Spinal cord (tissue), 9 donors: ENCODE measurements at regions not wholly inside any gene's neighbourhood (a gene's known extent, or its start where the extent isn't known, plus 50 kb on each side); places are given as distances from the start of the nearest gene placed in this dataset.

Experiments used
- DNase-seq, 6 donors: peaks; one replicate each; pipeline versions ENCODE4 v3.0.0 to v3.0.0-alpha.2; 2013 to 2015; ENCODE audit warnings: low spot score in 6 of 6, low read depth in 4 of 6
- H3K27ac ChIP-seq: one replicate; pipeline ENCODE4 v1.5.1; 2013; ENCODE audit warnings: low read depth, low read length, control low read depth
- H3K27me3 ChIP-seq: one replicate; pipeline ENCODE4 v1.6.1; 2013; ENCODE audit warnings: low read length; ENCODE audit not compliant: control insufficient read depth, insufficient read depth
- H3K36me3 ChIP-seq: one replicate; pipeline ENCODE4 v1.6.1; 2013; ENCODE audit warnings: low read length; ENCODE audit not compliant: control insufficient read depth, insufficient read depth
- H3K4me1 ChIP-seq: one replicate; pipeline ENCODE4 v1.6.1; 2013; ENCODE audit warnings: low read length; ENCODE audit not compliant: control insufficient read depth, insufficient read depth
- H3K4me3 ChIP-seq: one replicate; pipeline ENCODE4 v1.5.1; 2013; ENCODE audit warnings: low read depth, low read length, control low read depth
- H3K9me3 ChIP-seq: one replicate; pipeline ENCODE4 v1.6.1; 2013; ENCODE audit warnings: low read length; ENCODE audit not compliant: control insufficient read depth, insufficient read depth
- WGBS: methylation state at CpG from one replicate; pipeline ENCODE4 v1.1.5; 2013; ENCODE audit warnings: missing lambda C conversion rate; ENCODE audit not compliant: insufficient coverage; 5-methylcytosine and 5-hydroxymethylcytosine counted together
- donor health status: healthy.

GRCh38 chr9:23145467-23145866 is 680.6 kb downstream of the ELAVL2 start:
- H3K4me1 ChIP-seq, result no peaks in the 10 kb centered on the region
- no peak overlapping the region for H3K4me3 ChIP-seq
- 100% methylated on average over 1 of the region's 1 CpG for WGBS
- H3K27me3 ChIP-seq, result no peaks in the 10 kb centered on the region
- no peak for DNase-seq
- no peak overlapping the region for H3K27ac ChIP-seq
- no peaks in the 10 kb centered on the region for H3K9me3 ChIP-seq
- no peaks in the 10 kb centered on the region for H3K36me3 ChIP-seq

- Histone ChIP-seq H3K9me3 (no peaks in the 10 kb centered on the region), H3K27ac (no peak overlapping the region), H3K4me1 (no peaks in the 10 kb centered on the region), H3K27me3 (no peaks in the 10 kb centered on the region), H3K36me3 (no peaks in the 10 kb centered on the region), H3K4me3 (no peak overlapping the region)
- WGBS, result 95% methylated on average over 4 of the region's 7 CpGs
- DNase-seq, result no peak
Measured at GRCh38 chr9:23153058-23153457, 673.0 kb downstream of the ELAVL2 start.

- H3K27ac ChIP-seq, result no peak overlapping the region
- H3K4me1 ChIP-seq, result no peaks in the 10 kb centered on the region
- 85% methylated on average over 2 of the region's 2 CpGs for WGBS
- no peak overlapping the region for H3K4me3 ChIP-seq
- no peaks in the 10 kb centered on the region for H3K27me3 ChIP-seq
- no peaks in the 10 kb centered on the region for H3K36me3 ChIP-seq
- DNase-seq, result no peak
- no peaks in the 10 kb centered on the region for H3K9me3 ChIP-seq
Measured at GRCh38 chr9:23160491-23160890, 665.5 kb downstream of the ELAVL2 start.

DNA sequence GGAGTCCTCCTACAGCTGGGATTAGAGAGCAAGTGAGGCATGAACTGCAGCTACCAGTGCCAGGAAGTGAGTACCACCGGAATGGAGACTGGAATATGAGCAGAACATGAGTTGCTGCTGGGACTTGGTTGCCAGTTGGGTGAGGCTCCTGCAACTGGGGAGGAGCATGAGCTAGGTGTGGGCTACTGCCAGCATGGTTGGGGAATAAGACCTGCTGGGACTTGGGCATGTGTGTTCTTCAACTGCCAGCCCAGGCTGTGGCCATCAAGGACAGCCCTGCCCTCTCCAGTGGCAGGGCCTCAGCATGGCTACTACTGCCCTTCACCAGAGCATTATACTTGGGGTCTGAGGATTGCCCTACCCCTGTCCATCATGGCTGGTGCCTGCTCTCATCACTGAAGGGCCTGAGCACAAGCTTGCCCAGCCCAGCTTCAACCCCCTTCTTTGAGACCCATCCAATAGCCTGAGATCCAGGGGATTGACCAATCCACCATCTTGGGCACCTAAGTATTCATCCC is 665.0 kb downstream of the ELAVL2 start:
- no peak for DNase-seq
- 100% methylated on average over 1 of the region's 1 CpG for WGBS
- H3K27ac ChIP-seq, result no peak overlapping the region
- no peak overlapping the region for H3K4me3 ChIP-seq
- no peaks in the 10 kb centered on the region for H3K4me1 ChIP-seq
- H3K27me3 ChIP-seq, result no peaks in the 10 kb centered on the region
- H3K9me3 ChIP-seq, result no peaks in the 10 kb centered on the region
- H3K36me3 ChIP-seq, result no peaks in the 10 kb centered on the region

- H3K27me3 ChIP-seq, result no peaks in the 10 kb centered on the region
- H3K9me3 ChIP-seq, result no peaks in the 10 kb centered on the region
- 93% methylated on average over 3 of the region's 3 CpGs for WGBS
- H3K36me3 ChIP-seq, result no peaks in the 10 kb centered on the region
- no peak for DNase-seq
- H3K4me3 ChIP-seq, result no peak overlapping the region
- no peak overlapping the region for H3K27ac ChIP-seq
- H3K4me1 ChIP-seq, result no peaks in the 10 kb centered on the region
Measured at GRCh38 chr9:23162789-23163188, 663.3 kb downstream of the ELAVL2 start.

GRCh38 chr9:23171479-23171878 is 654.6 kb downstream of the ELAVL2 start:
- H3K9me3 ChIP-seq, result no peaks in the 10 kb centered on the region
- H3K4me1 ChIP-seq, result no peaks in the 10 kb centered on the region
- no peak for DNase-seq
- H3K27ac ChIP-seq, result no peak overlapping the region
- H3K4me3 ChIP-seq, result no peak overlapping the region
- H3K27me3 ChIP-seq, result no peaks in the 10 kb centered on the region
- H3K36me3 ChIP-seq, result no peaks in the 10 kb centered on the region

- Histone ChIP-seq H3K27ac (no peak overlapping the region), H3K27me3 (no peaks in the 10 kb centered on the region), H3K36me3 (no peaks in the 10 kb centered on the region), H3K4me3 (no peak overlapping the region), H3K4me1 (no peaks in the 10 kb centered on the region), H3K9me3 (no peaks in the 10 kb centered on the region)
- no CpG with 5 or more reads among the region's 4 CpGs for whole genome bisulfite sequencing
- DNase-seq, result no peak
Measured at GRCh38 chr9:23172206-23172605, 653.8 kb downstream of the ELAVL2 start.

DNA sequence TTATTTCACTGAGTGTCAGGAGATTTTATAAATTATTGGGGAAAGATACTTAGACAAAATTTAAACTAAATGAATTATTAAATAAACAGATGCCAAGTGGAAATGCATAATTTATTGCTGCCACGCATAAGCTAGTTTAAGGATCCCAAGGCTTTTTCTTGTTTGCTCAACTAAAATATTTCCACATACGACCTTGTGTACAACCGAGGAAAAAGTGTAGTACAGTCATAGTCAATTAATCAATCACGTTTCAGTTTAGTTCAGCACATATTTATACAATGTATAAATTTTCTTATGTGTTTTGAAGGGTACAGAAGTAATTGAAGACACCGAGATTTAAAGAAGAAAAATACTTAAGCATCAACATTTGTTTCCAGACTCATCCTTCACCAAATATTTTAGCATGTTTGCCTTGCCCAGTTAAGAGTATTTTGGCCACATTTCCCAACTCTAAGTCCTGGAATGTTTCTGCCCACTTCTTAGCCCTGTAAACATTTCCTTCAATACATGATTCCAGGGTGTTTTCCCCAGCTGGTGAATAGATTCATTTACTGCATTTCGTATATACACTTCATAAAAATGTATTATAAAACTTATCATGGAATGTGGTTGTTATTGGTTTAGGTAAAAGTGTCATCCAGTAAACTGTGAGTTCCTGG is 652.9 kb downstream of the ELAVL2 start:
- Histone ChIP-seq H3K4me1 (no peaks in the 10 kb centered on the region), H3K27ac (no peak overlapping the region), H3K4me3 (no peak overlapping the region), H3K36me3 (no peaks in the 10 kb centered on the region), H3K27me3 (no peaks in the 10 kb centered on the region), H3K9me3 (no peaks in the 10 kb centered on the region)
- DNase-seq, result no peak
- no CpG with 5 or more reads among the region's 6 CpGs for WGBS

GRCh38 chr9:23194281-23194680 is 631.8 kb downstream of the ELAVL2 start:
- WGBS, result no CpG with 5 or more reads among the region's 4 CpGs
- Histone ChIP-seq H3K4me3 (no peak overlapping the region), H3K9me3 (no peaks in the 10 kb centered on the region), H3K36me3 (no peaks in the 10 kb centered on the region), H3K27ac (no peak overlapping the region), H3K4me1 (no peaks in the 10 kb centered on the region), H3K27me3 (no peaks in the 10 kb centered on the region)
- no peak for DNase-seq

- Histone ChIP-seq H3K27me3 (no peaks in the 10 kb centered on the region), H3K4me1 (no peaks in the 10 kb centered on the region), H3K27ac (no peak overlapping the region), H3K4me3 (no peak overlapping the region), H3K36me3 (no peaks in the 10 kb centered on the region), H3K9me3 (no peaks in the 10 kb centered on the region)
- WGBS, result 80% methylated on average over 1 of the region's 5 CpGs
- DNase-seq, result no peak
Measured at GRCh38 chr9:23215688-23216087, 610.4 kb downstream of the ELAVL2 start.
